ENCODE measurements at regions not wholly inside any gene's neighbourhood (a gene's known extent, or its start where the extent isn't known, plus 50 kb on each side); places are given as distances from the start of the nearest gene placed in this dataset.

DNA sequence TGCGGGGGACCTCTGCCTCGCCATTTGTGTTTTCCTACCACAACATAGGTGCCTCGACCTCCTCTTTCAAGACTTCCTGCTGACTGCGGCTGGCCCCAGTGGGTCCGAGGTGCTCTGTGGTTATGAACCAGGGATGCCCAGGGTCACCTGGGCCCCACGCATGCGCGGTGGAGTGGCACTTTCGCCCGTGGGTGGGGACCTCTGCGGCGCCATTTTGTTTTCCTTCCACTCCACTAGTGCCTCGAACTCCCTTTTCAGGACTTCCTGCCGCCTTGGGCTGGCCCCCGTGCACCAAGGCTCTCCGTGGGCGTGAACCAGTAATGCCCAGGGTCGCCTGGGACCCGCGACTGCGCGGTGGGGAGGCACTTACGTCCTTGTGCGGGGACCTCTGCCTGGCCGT lies 351.6 kb downstream of the ALG10 start:
- Histone ChIP-seq H3K9me3 (peaks cover 0 to 12% of the 10 kb centered on the region in 2 donors), H3K27me3 (no peaks in the 10 kb centered on the region)
- TF ChIP-seq, protein P1, sequence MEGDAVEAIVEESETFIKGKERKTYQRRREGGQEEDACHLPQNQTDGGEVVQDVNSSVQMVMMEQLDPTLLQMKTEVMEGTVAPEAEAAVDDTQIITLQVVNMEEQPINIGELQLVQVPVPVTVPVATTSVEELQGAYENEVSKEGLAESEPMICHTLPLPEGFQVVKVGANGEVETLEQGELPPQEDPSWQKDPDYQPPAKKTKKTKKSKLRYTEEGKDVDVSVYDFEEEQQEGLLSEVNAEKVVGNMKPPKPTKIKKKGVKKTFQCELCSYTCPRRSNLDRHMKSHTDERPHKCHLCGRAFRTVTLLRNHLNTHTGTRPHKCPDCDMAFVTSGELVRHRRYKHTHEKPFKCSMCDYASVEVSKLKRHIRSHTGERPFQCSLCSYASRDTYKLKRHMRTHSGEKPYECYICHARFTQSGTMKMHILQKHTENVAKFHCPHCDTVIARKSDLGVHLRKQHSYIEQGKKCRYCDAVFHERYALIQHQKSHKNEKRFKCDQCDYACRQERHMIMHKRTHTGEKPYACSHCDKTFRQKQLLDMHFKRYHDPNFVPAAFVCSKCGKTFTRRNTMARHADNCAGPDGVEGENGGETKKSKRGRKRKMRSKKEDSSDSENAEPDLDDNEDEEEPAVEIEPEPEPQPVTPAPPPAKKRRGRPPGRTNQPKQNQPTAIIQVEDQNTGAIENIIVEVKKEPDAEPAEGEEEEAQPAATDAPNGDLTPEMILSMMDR (IDR thresholded peaks at IDR 0.05), result no peak

DNA sequence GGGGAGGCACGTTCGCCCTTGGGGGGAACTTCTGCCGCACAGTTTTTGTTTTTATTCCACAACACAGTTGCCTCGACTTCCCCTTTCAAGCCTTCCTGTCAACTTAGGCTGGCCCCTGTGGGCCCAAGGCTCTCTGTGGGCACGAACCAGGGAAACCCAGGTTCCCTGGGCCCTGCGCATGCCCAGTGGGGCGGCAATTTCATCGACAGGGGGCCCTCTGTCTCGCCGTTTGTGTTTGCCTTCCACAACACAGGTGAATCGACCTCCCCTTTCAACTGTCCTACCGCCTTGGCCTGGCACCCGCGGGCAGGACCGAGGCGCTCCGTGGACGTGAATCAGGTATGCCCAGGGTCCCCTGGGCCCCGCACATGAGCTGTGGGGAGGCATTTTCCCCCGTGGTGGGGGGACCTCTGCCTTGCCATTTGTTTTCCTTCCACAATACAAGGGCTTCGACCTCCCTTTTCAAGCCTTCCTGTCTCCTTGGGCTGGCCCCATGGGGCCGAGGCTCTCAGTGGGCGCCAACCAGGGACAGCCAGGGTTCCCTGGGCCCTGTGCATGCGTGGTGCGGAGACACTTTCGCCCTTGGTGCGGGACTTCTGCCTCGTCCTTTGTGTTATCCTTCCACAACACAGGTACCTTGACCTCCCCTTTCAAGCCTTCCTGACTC lies 354.0 kb downstream of the ALG10 start:
- no peaks in the 10 kb centered on the region for H3K36me3 ChIP-seq
- no peaks in the 10 kb centered on the region for H3K27me3 ChIP-seq
- DNase-seq (ENCODE audit: low spot score), result no peak
- peaks cover 0 to 22% of the 10 kb centered on the region in 2 donors for H3K9me3 ChIP-seq
- no peaks in the 10 kb centered on the region for H3K4me1 ChIP-seq
- no peak overlapping the region for H3K27ac ChIP-seq
- H3K4me3 ChIP-seq, result no peak overlapping the region
- TF ChIP-seq, protein P1 (IDR thresholded peaks at IDR 0.05), result no peak

More for the DNA sequence above, 351.6 kb downstream of the ALG10 start:
- Histone ChIP-seq H3K36me3 (no peaks in the 10 kb centered on the region), H3K4me1 (no peaks in the 10 kb centered on the region), H3K27ac (no peak overlapping the region), H3K4me3 (no peak overlapping the region)
- DNase-seq (ENCODE audit: low spot score), result no peak

DNA sequence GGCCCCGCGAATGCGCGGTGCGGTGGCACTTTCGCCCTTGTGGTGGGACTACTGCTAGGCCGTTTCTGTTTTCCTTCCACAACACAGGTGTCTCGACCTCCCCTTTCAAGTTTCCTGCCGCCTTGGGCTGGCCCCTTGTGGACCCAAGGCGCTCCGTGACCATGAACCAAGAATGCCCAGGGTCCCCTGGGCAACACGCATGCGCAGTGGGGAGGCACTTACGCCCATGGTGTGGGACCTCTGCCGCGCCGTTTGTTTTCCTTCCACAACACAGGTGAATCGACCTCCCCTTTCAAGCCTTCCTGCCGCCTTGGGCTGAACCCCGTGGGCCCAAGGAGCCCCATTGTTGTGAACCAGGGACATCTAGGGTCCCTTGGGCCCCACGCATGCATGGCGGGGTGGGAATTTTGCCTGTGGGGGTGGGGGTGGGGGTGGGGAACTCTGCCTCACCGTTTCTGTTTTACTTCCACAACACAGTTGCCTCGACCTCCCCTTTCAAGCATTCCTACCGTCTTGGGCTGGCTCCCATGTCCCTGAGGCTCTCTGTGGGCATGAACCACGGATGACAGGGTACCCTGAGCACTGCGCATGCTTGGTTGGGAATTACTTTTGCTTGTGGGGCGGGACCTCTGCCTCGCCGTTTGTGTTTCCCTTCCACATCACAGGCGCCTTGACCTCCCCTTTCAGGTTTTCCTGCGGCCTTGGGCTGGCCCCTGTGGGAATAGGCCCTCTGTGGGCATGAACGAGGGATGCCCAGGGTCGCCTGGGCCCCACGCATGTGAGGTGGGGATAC lies 355.1 kb downstream of the ALG10 start:
- TF ChIP-seq, protein P1 (IDR thresholded peaks at IDR 0.05), result no peak

DNA sequence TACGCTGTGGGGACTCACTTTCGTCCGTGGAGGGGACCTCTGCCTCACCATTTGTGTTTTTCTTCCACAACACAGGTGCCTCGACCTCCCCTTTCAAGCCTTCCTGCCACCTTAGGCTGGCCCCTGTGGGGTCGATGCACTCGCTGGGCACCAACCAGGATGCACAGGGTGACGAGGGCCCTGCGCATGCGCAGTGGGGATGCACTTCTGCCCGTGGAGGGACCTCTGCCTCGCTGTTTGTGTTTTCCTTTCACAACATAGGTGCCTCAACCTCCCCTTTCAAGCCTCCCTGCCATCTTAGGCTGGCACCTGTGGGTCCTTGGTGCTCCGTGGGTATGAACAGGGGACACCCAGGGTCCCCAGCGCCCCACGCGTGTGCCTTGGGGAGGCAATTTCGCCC lies 356.8 kb downstream of the ALG10 start:
- TF ChIP-seq, protein P1 (IDR thresholded peaks at IDR 0.05), result no peak
- DNase-seq (ENCODE audit: low spot score), result no peak
- no peak overlapping the region for H3K27ac ChIP-seq
- no peaks in the 10 kb centered on the region for H3K4me1 ChIP-seq
- H3K4me3 ChIP-seq, result no peak overlapping the region
- no peaks in the 10 kb centered on the region for H3K27me3 ChIP-seq
- H3K9me3 ChIP-seq, result peaks cover 0 to 24% of the 10 kb centered on the region in 2 donors
- no peaks in the 10 kb centered on the region for H3K36me3 ChIP-seq

More for the DNA sequence above, 355.1 kb downstream of the ALG10 start:
- Histone ChIP-seq H3K4me1 (no peaks in the 10 kb centered on the region), H3K27ac (no peak overlapping the region), H3K4me3 (no peak overlapping the region), H3K36me3 (no peaks in the 10 kb centered on the region), H3K27me3 (no peaks in the 10 kb centered on the region), H3K9me3 (peaks cover 0 to 24% of the 10 kb centered on the region in 2 donors)
- DNase-seq (ENCODE audit: low spot score), result no peak

DNA sequence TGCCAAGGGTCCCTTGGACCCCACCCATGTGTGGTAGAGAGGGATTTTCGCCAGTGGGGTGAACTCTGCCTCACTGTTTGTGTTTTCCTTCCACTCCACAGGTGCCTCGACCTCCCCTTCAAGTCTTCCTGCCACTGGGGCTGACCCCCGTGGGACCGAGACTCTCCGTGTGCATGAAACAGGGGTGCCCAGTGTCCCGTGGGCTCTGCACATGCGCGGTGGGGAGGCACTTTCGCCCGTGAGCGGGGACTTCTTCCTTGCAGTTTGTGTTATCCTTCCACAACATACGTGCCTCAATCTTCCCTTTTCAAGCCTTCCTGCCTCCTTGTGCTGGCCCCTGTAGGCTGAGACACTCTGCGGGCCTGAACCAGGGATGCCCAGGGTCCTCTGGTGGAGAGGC lies 362.4 kb downstream of the ALG10 start:
- Histone ChIP-seq H3K4me1 (no peaks in the 10 kb centered on the region), H3K9me3 (peaks cover 0 to 11% of the 10 kb centered on the region in 2 donors), H3K36me3 (no peaks in the 10 kb centered on the region), H3K27me3 (no peaks in the 10 kb centered on the region), H3K4me3 (no peak overlapping the region), H3K27ac (no peak overlapping the region)
- TF ChIP-seq, protein P1 (IDR thresholded peaks at IDR 0.05), result no peak
- DNase-seq (ENCODE audit: low spot score), result no peak

All from right atrium auricular region (tissue), 2 donors.